GM23338 (cell line): ENCODE measurements at regions not wholly inside any gene's neighbourhood (a gene's known extent, or its start where the extent isn't known, plus 50 kb on each side); places are given as distances from the start of the nearest gene placed in this dataset.

Experiments used
- ATAC-seq: fragments of 200-7000 bp; cut with Tn5 transposase; 3 replicates; pipeline ENCODE4 v1.9.1; 2020
- DNase-seq: peaks from one replicate; pipeline ENCODE4 v3.0.0-alpha.2; 2015; ENCODE audit warnings: low spot score
- H2AFZ ChIP-seq: fragments of 200-600 bp; sonication (generic); 2 replicates; pipeline ENCODE4 v1.8.0; 2016; ENCODE audit warnings: antibody characterized with exemption, mild to moderate bottlenecking, moderate library complexity
- H3F3A ChIP-seq: fragments of 200-600 bp; sonication (generic); replicated peaks from 2 replicates; pipeline ENCODE4 v1.8.0; 2017; ENCODE audit warnings: antibody characterized with exemption, mixed run types, low read depth
- H3K27ac ChIP-seq: fragments of 200-600 bp; sonication (generic); 2 replicates; pipeline ENCODE4 v1.6.1; 2016; ENCODE audit warnings: low read depth
- H3K27me3 ChIP-seq: fragments of 200-600 bp; sonication (generic); 2 replicates; pipeline ENCODE4 v1.8.0; 2016; ENCODE audit warnings: mild to moderate bottlenecking, mixed run types, moderate library complexity; ENCODE audit not compliant: insufficient read depth
- H3K36me3 ChIP-seq: fragments of 200-600 bp; sonication (generic); 2 replicates; pipeline ENCODE4 v1.8.0; 2016; ENCODE audit warnings: mild to moderate bottlenecking; ENCODE audit not compliant: insufficient read depth
- H3K4me1 ChIP-seq: fragments of 200-600 bp; sonication (generic); 2 replicates; pipeline ENCODE4 v1.8.0; 2016; ENCODE audit warnings: mild to moderate bottlenecking, moderate library complexity; ENCODE audit not compliant: insufficient read depth
- H3K4me2 ChIP-seq: fragments of 200-600 bp; sonication (generic); 2 replicates; pipeline ENCODE4 v1.7.1; 2017; ENCODE audit warnings: mixed run types
- H3K4me3 ChIP-seq: fragments of 200-600 bp; sonication (generic); 2 replicates; pipeline ENCODE4 v1.6.1; 2016; ENCODE audit warnings: mixed run types
- H3K79me2 ChIP-seq: fragments of 200-600 bp; sonication (generic); replicated peaks from 2 replicates; pipeline ENCODE4 v1.8.0; 2017; ENCODE audit warnings: mild to moderate bottlenecking; ENCODE audit not compliant: insufficient read depth
- H3K9me2 ChIP-seq: fragments of 200-600 bp; sonication (generic); 2 replicates; pipeline ENCODE4 v1.8.0; 2017; ENCODE audit not compliant: insufficient read depth
- H4K20me1 ChIP-seq: fragments of 200-600 bp; sonication (generic); replicated peaks from 2 replicates; pipeline ENCODE4 v1.8.0; 2017; ENCODE audit warnings: mild to moderate bottlenecking; ENCODE audit not compliant: insufficient read depth
- H3K27ac Mint-ChIP-seq: 2 replicates; pipeline ENCODE4 v1.8.0; 2020; ENCODE audit warnings: inconsistent platforms, mild to moderate bottlenecking, moderate library complexity, mixed read lengths
- H3K27me3 Mint-ChIP-seq: 3 replicates; pipeline ENCODE4 v1.8.0; 2022; ENCODE audit warnings: low read depth, mild to moderate bottlenecking, moderate library complexity, mixed read lengths, inconsistent platforms; ENCODE audit not compliant: insufficient read depth, poor library complexity
- H3K36me3 Mint-ChIP-seq: 3 replicates; pipeline ENCODE4 v1.8.0; 2021; ENCODE audit warnings: low read depth, mild to moderate bottlenecking, inconsistent platforms, moderate library complexity, mixed read lengths
- H3K4me1 Mint-ChIP-seq: 3 replicates; pipeline ENCODE4 v1.8.0; 2020; ENCODE audit warnings: mild to moderate bottlenecking, inconsistent platforms, mixed read lengths
- H3K4me3 Mint-ChIP-seq: 3 replicates; pipeline ENCODE4 v1.8.0; 2021; ENCODE audit warnings: moderate library complexity, mild to moderate bottlenecking, inconsistent platforms, mixed read lengths
- H3K9me3 Mint-ChIP-seq: 3 replicates; pipeline ENCODE4 v1.8.0; 2020; ENCODE audit warnings: moderate library complexity, mild to moderate bottlenecking, inconsistent platforms, mixed read lengths
- CREB1 ChIP-seq: fragments of 250-450 bp; sonication (Bioruptor Pico); IDR thresholded peaks from 2 replicates; pipeline ENCODE4 v1.5.0; 2020; ENCODE audit warnings: low read depth, mild to moderate bottlenecking, moderate library complexity
- CTCF ChIP-seq, 2 experiments: fragments of 200-600 bp in 1 of 2; sonication (generic) in 1 of 2; conservative IDR thresholded peaks; 2 replicates each; pipeline versions ENCODE4 v1.5.1 to v1.6.1; 2016 to 2017; ENCODE audit warnings: antibody characterized with exemption in 2 of 2, low read depth in 2 of 2, mild to moderate bottlenecking in 2 of 2, moderate library complexity in 1 of 2
- ETS1 ChIP-seq: IDR thresholded peaks from 2 replicates; pipeline ENCODE4 v1.6.1; 2016; ENCODE audit warnings: antibody characterized with exemption
- EZH2 ChIP-seq: fragments of 200-600 bp; sonication (generic); IDR thresholded peaks from one replicate; pipeline ENCODE4 v1.8.0; 2017; ENCODE audit warnings: antibody characterized with exemption, mild to moderate bottlenecking, low read depth; ENCODE audit not compliant: unreplicated experiment
- EZH2phosphoT487 ChIP-seq: fragments of 200-600 bp; sonication (generic); IDR thresholded peaks from one replicate; pipeline ENCODE4 v1.8.1; 2018; ENCODE audit warnings: antibody characterized with exemption; ENCODE audit not compliant: unreplicated experiment
- JUNB ChIP-seq: IDR thresholded peaks from one replicate; pipeline ENCODE4 v1.6.1; 2016; ENCODE audit warnings: antibody characterized with exemption; ENCODE audit not compliant: unreplicated experiment
- NANOG ChIP-seq: IDR thresholded peaks from 2 replicates; pipeline ENCODE4 v1.6.1; 2016; ENCODE audit warnings: antibody characterized with exemption, borderline replicate concordance
- POLR2AphosphoS5 ChIP-seq: IDR thresholded peaks from 2 replicates; pipeline ENCODE4 v1.6.1; 2016; ENCODE audit warnings: antibody characterized with exemption, low read depth
- REST ChIP-seq: IDR thresholded peaks from one replicate; pipeline ENCODE4 v1.6.1; 2018; ENCODE audit warnings: antibody characterized with exemption; ENCODE audit not compliant: unreplicated experiment
- STAT1 ChIP-seq: IDR thresholded peaks from one replicate; pipeline ENCODE4 v1.6.1; 2016; ENCODE audit warnings: antibody characterized with exemption; ENCODE audit not compliant: unreplicated experiment
- ZNF114 ChIP-seq: fragments of 250-450 bp; sonication (Bioruptor Pico); IDR thresholded peaks from 2 replicates; pipeline ENCODE4 v1.5.0; 2020; ENCODE audit warnings: mild to moderate bottlenecking, moderate library complexity
- ZNF331 ChIP-seq: fragments of 250-450 bp; sonication (Bioruptor Pico); IDR thresholded peaks from 2 replicates; pipeline ENCODE4 v1.5.0; 2020; ENCODE audit warnings: low read depth, mild to moderate bottlenecking, moderate library complexity
- ZNF462 ChIP-seq: fragments of 250-450 bp; sonication (Bioruptor Pico); IDR thresholded peaks from 2 replicates; pipeline ENCODE4 v1.5.0; 2020; ENCODE audit warnings: mild to moderate bottlenecking, moderate library complexity

GRCh38 chr1:14129009-14129408 lies 429.0 kb downstream of the PRDM2 start:
- DNase-seq = no peak
- Histone ChIP-seq H3F3A (no peaks in the 10 kb centered on the region), H3K27me3 (no peaks in the 10 kb centered on the region), H3K4me1 (no peaks in the 10 kb centered on the region), H3K4me2 (no peak overlapping the region), H3K79me2 (no peaks in the 10 kb centered on the region), H3K36me3 (no peaks in the 10 kb centered on the region), H2AFZ (no peak overlapping the region), H4K20me1 (no peaks in the 10 kb centered on the region), H3K27ac (no peak overlapping the region), H3K4me3 (no peak overlapping the region), H3K9me2 (peaks cover 14% of the 10 kb centered on the region)
- no peak overlapping the region for H3K27ac Mint-ChIP-seq
- H3K4me3 Mint-ChIP-seq = no peak overlapping the region
- ATAC-seq = no peak
- no peaks in the 10 kb centered on the region for H3K9me3 Mint-ChIP-seq
- no peaks in the 10 kb centered on the region for H3K36me3 Mint-ChIP-seq
- TF ChIP-seq STAT1 (no peak), JUNB (no peak), REST (no peak), POLR2AphosphoS5 (no peak), NANOG (no peak), ZNF331 (no peak), ZNF462 (no peak), EZH2phosphoT487 (no peak), EZH2 (no peak), CTCF (conservative IDR thresholded peaks at IDR 0.05; ENCODE audit: low read depth in 2 of 2) (no peak), ZNF114 (CRISPR knock-in tag) (no peak), CREB1 (CRISPR knock-in tag) (no peak), ETS1 (no peak)
- peaks cover 7% of the 10 kb centered on the region for H3K4me1 Mint-ChIP-seq
- H3K27me3 Mint-ChIP-seq = peaks cover 4% of the 10 kb centered on the region
